ENCODE measurements at regions not wholly inside any gene's neighbourhood (a gene's known extent, or its start where the extent isn't known, plus 50 kb on each side); places are given as distances from the start of the nearest gene placed in this dataset.

DNA sequence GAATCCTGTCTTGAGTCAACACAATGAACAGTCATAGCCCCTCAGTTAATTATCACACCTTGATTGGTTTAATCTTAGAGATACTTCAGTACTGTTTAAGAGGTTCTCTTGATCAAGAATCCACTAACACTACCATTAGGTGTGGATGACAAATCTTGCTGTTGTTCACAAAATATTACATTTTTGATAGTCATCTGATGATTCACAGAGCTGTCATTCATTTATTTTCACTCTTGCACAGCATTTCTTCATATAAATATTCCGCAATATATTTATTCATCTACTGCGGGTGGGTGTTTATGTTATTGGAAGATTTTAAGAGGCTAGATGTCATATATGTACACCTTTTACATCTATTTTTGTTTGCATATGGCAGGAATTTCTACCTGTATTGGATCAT, 1138.1 kb upstream of the PRKX start:
- DNase-seq (ENCODE audit: low read depth), result no peak

- no peak for DNase-seq (ENCODE audit: low read depth)
Measured at GRCh38 chrX:4850312-4850711, 1136.9 kb upstream of the PRKX start.

- no peak for DNase-seq (ENCODE audit: low read depth)
Measured at GRCh38 chrX:4844376-4844775, 1130.9 kb upstream of the PRKX start.

GRCh38 chrX:4841216-4841745, 1127.8 kb upstream of the PRKX start:
- DNase-seq (ENCODE audit: low read depth), result no peak

GRCh38 chrX:4831574-4831973, 1118.1 kb upstream of the PRKX start:
- no peak for DNase-seq (ENCODE audit: low read depth)

DNA sequence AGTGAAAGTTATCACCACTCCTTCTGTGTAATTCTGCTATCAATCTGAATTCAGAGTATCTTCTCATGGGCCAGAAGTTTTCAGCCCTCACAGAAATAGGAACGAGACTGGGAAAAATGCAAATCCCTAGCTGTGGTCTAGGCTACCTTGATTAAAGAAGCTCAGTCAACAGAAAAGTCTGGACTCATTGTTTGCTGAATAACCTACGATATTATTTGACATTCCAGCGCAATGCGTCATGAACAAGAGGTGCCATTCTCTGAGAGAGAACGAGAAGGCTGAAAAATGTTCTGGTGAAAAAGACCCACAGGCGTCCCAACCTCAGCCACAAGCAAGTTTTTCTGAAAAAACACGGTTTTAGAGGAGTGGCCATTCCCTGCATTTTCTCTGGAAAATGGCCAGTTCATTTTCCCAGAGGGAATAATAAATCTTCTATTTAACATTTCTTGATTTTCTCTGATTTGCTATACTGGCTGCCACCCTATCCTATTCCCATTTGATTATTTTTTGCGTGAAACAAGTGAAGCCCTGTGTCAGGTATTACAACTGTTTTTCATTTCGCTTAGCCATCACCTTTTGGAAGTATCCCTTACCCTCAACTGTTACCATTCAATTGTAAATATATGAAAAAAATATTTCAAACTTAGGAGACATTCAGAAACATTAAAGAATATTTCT, 1117.6 kb upstream of the PRKX start:
- DNase-seq (ENCODE audit: low read depth), result no peak

DNA sequence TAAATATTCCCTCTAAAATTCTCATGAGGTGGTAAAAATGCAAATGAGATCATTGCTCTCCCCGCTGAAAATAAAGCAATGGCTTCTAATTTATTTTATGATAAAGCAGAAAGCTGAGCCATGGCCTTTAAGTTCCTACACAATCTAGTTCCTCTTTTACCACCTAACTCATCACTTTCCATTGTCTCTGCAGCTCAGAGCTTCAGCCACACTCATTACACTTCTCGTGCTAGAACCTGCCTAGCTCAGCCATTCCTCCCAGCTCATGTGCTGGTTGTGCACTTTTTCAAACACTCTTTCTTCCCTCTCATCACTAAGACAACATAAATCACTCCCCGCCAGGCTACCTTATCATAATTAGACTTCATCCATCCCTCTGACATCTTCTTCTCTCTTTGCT, 1112.1 kb upstream of the PRKX start:
- no peak for DNase-seq (ENCODE audit: low read depth)

- DNase-seq (ENCODE audit: low read depth), result no peak
Measured at GRCh38 chrX:4809571-4809970, 1096.1 kb upstream of the PRKX start.

DNA sequence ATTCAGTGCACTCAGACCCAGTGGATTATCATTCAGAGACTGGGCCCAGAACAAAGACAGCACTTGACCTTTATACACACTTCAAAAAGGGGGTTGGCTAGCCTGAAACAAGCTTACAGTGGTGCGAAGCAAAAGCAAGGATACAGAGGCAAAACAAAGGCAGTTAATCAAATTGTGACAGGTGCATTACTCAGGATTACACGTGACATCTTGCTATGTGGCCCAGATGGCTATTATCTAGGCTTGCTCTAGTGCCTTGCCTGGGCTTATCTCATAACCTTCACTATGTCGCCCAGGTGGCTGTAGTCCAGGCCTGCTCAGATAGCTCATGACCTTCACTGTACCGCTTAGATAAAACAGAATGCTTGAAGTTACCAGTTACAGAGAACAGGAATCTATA, 1092.1 kb upstream of the PRKX start:
- DNase-seq (ENCODE audit: low read depth), result no peak

- no peak for DNase-seq (ENCODE audit: low read depth)
Measured at GRCh38 chrX:4800756-4801155, 1087.3 kb upstream of the PRKX start.

GRCh38 chrX:4787971-4788370, 1074.5 kb upstream of the PRKX start:
- no peak for DNase-seq (ENCODE audit: low read depth)

GRCh38 chrX:4764888-4765287, 1051.4 kb upstream of the PRKX start:
- no peak for DNase-seq (ENCODE audit: low read depth)

- DNase-seq (ENCODE audit: low read depth), result no peak
Measured at GRCh38 chrX:4762196-4762595, 1048.7 kb upstream of the PRKX start.

DNA sequence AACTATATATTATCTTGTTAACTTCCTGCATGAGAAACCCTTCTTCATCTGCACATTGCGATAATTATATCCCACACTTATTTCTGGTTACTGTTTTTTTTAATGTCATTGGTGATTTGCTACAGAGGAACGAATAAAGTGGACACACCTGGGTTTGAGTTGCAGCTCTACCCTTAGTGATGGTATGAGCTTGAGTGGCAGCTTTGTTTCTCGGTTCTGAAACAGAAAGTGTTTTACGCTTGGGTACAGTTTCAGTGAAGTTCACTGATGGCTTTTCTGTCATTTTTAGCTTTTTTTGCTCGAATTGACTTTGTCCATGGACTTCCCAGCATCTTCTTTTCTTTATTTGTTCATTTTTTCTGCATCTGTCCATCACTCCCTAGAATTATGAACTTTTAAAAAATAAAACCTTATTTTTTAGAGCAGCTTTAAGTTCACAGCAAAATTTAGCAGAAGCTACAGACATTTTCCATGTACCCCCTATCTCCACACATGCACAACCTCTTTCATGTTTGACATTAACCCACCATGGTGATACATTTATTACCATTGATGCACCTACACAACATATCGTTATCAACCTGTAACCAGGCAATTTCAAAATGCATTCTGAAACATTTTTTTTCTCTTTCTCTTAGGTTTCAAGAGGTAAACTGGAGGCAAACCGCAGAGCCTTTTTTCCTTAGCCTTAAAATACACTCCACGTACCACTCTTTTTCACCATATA, 1041.6 kb upstream of the PRKX start:
- DNase-seq (ENCODE audit: low read depth), result no peak

GRCh38 chrX:4741024-4741423, 1027.6 kb upstream of the PRKX start:
- no peak for DNase-seq (ENCODE audit: low read depth)

DNA sequence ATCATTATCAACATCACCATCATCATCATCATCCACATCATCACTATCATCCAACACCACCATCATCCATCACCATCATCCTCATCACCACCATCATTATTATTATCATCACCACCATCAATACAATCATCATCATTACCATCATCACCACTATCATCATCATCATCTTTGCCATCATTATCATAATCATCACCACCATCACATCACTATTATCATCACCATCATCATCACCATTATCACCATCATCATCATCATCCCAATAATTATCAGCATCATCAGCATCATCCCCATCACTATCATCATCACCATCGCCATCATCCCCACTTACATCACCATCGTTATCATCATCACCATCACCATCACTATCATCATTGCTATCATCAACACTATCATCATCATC, 1021.9 kb upstream of the PRKX start:
- no peak for DNase-seq (ENCODE audit: low read depth)

DNA sequence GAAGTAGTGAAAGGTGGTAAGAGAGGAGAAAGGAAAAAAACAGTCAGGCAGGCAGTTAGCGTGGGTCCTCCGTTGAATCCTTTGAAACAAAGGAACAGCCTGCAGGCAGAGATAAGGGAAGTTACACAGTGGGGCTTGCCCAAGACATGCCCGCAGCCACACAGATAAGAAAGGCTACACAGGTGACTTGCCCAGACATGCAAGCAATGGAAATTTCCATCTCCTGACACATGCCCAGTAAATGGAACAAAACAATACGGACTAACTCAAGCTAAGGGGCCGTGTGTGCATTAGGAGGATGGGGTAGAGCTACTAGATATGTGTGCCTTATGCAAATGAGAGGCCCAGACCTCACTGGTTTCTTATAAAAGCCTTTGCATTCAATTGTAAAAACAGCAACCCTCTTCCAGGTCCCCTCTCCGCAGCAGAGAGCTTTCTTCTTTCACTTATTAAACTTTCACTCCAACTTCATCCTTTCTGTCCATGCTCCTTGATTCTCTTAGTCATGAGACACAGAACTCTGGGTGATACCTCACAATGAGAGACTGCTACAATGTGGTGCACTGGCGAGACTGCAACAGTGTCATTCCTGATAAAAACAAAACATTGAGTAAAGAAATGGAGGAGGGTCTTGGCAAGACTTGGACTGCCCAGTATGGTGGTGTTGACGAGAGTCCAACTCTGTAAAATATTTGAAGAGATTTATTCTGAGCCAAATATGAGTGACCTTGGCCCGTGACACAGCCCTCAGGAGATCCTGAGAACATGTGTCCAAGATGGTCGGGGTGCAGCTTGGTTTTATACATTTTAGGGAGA, 997.4 kb upstream of the PRKX start:
- DNase-seq (ENCODE audit: low read depth), result no peak

GRCh38 chrX:4708970-4709760, 995.7 kb upstream of the PRKX start:
- no peak for DNase-seq (ENCODE audit: low read depth)

DNA sequence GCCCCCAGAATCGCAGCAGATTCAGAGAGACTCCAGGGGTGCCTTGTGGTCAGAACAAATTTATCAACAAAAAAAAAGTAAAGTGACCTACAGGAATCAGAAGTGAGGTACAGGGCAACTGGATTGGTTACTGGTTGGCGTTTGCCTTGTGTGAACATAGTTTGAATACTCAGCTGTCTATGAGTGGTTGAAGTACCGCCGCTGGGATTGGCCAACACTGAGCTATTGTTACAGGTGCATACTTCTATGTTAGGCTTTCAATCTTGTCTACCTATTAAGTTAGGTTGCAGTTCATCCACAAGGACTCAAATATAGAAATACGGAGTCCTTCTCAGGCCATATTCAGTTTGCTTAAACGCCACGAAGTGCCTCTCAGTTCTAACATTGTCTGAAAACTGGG, 993.5 kb upstream of the PRKX start:
- DNase-seq (ENCODE audit: low read depth), result no peak

DNA sequence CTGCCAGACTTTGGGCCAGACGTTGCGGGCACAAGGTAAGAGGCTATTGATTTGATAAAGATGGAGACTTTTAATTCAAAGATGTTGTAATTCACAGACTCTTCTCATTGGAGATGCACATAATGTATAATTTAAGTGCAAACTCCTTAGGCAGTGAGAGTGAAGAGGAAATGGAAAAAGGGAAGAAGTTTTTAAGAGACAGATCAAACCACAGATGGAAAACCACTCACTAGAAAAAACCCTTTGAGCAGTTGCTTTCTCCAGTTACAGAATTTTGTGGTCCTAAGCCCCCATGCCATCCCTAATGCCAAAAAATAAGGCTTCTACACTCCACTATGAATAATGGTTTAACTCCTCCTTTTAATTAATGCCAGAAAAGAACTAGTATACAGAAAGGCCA, 977.1 kb upstream of the PRKX start:
- DNase-seq (ENCODE audit: low read depth), result no peak

GRCh38 chrX:4682636-4683035, 969.2 kb upstream of the PRKX start:
- no peak for DNase-seq (ENCODE audit: low read depth)

GRCh38 chrX:4675686-4676300, 962.3 kb upstream of the PRKX start:
- no peak for DNase-seq (ENCODE audit: low read depth)
